ENCODE measurements at regions not wholly inside any gene's neighbourhood (a gene's known extent, or its start where the extent isn't known, plus 50 kb on each side); places are given as distances from the start of the nearest gene placed in this dataset.

- TF ChIP-seq CTCF (conservative IDR thresholded peaks at IDR 0.05) (no peak), EZH2 (IDR thresholded peaks at IDR 0.05; ENCODE audit: low read depth) (no peak)
These were observed 230.2 kb downstream of the AHR start for GRCh38 chr7:17528636-17529035.

Measured in PC-9 (cell line).